GM12865 (cell line): ENCODE measurements at regions not wholly inside any gene's neighbourhood (a gene's known extent, or its start where the extent isn't known, plus 50 kb on each side); places are given as distances from the start of the nearest gene placed in this dataset.

Experiments used
- DNase-seq: peaks from one replicate; pipeline ENCODE4 v3.0.0; 2010; ENCODE audit warnings: low read depth
- H3K4me3 ChIP-seq: 2 replicates; pipeline ENCODE4 v1.5.1; 2011; ENCODE audit warnings: mild to moderate bottlenecking, low read depth, low read length, control low read depth
- TF ChIP-seq, protein P1 (sequence below): IDR thresholded peaks from 2 replicates; pipeline ENCODE4 v1.5.1; 2011; ENCODE audit warnings: low read length, control low read depth, low read depth, inconsistent platforms; ENCODE audit not compliant: insufficient read depth; ENCODE audit errors: missing control alignments

DNA sequence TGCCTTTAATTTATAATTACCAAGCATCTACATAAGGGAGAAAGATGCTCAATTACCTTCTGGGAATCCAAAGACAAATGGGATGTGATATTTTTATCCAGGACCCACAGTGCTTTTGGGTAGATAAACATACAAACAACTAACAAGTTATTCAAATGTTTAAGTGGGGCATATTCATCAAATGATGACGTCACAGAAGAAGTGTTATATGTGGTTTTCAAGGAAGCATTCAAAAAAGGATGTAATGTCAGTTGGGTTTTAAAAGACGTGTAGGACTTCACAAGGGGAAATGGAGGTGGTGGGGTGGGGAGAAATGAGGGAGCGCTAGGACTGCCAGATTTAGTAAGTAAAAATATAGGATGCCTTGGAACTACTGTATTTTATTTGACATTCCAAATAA is 915.9 kb downstream of the KCNA4 start:
- no peak for DNase-seq
- no peak overlapping the region for H3K4me3 ChIP-seq
- TF ChIP-seq, protein P1, sequence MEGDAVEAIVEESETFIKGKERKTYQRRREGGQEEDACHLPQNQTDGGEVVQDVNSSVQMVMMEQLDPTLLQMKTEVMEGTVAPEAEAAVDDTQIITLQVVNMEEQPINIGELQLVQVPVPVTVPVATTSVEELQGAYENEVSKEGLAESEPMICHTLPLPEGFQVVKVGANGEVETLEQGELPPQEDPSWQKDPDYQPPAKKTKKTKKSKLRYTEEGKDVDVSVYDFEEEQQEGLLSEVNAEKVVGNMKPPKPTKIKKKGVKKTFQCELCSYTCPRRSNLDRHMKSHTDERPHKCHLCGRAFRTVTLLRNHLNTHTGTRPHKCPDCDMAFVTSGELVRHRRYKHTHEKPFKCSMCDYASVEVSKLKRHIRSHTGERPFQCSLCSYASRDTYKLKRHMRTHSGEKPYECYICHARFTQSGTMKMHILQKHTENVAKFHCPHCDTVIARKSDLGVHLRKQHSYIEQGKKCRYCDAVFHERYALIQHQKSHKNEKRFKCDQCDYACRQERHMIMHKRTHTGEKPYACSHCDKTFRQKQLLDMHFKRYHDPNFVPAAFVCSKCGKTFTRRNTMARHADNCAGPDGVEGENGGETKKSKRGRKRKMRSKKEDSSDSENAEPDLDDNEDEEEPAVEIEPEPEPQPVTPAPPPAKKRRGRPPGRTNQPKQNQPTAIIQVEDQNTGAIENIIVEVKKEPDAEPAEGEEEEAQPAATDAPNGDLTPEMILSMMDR: no peak

DNA sequence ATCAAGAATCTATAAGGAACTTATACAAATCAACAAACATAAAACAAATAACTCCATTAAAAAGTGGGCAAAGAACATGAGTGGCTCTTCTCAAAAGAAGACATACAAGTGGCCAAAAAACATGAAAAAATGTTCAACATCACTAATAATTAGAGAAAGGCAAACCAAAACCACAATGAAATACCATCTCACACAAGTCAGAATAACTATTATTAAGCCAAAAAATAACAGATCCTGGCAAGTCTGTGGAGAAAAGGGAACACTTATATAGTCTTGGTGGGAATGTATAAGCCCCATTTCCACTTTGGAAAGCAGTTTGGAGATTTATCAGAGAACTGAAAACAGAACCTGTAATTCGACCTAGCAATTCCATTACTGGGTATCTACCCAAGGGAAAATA is 921.0 kb downstream of the KCNA4 start:
- no peak overlapping the region for H3K4me3 ChIP-seq
- TF ChIP-seq, protein P1: no peak
- DNase-seq: no peak

DNA sequence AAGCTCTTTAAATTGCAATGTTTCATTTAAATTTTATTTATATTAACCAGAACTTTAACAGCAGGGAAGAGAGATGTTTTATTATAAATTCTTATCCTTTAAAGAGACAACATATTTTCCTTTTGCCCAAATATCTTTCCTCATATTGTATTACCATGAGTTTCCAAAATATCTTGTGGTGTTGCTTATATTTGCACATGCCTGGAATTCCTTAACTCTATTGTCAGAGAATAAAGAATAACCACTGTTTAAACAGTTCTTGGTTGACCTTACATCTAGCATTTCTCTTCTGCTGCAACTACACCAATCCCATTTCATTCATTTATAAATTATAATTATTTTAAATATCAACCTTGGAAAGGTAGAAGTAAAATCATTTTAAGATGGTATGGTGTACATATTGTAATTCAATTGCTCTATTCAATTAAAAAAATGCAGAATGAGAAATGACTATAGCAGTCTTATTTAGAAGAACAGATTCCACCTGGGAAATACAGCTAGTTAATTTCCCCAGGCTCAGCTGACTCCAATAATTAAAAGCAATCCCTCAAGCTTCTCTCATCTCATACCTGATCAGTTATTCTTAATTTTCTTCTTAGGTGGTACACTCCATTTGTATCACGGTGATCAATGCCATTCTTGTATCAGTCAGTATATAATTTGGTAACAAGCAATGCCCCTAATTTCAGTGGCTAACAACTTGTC is 923.3 kb downstream of the KCNA4 start:
- no peak overlapping the region for H3K4me3 ChIP-seq
- DNase-seq: no peak
- TF ChIP-seq, protein P1: no peak

DNA sequence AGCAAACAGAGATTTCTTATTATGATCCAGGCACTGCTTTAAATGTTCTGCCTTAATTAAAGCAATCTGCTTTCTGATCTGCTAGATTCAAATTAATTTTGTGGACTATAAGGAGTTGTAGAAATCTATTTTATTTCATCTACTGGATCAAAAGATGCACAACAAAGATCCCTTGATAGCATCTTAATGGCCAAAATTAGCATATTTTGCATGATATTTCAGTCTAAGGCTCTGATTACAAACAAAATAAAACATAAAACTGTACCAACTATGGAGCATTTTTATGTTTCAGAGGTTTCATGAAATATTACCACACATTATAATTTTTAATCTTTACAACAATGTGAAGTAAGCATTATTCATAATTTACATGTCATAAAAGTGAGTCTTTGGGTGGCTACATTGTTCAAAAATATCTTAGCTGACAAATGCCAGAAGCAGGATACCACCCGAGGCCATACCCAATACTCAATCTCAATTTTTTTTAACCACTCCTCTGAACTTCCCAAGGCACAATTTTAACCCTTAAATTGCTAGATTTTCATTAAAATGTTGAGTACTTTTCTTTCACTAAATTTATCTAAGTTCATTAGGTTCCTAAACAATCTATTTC is 929.5 kb downstream of the KCNA4 start:
- DNase-seq: no peak
- TF ChIP-seq, protein P1: no peak
- no peak overlapping the region for H3K4me3 ChIP-seq

DNA sequence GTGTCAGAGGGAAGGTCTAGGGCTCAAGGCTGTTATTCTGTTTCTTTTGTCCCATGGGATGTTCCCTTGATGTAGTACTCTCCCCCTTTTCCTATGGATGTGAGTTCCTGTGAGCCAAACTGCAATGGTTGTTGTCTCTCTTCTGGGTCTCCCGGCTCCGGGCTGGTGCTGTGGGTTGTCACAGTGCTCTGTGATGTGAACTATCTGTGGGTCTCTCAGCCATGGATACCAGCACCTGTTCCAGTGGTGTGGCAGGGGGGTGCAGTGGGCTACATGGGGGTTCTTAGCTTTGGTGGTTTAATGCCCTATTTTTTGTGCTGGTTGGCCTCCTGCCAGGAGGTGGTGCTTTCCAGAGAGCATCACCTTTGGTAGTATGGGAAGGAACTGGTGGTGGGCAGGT is 941.1 kb downstream of the KCNA4 start:
- H3K4me3 ChIP-seq: no peak overlapping the region
- TF ChIP-seq, protein P1: no peak
- DNase-seq: no peak

DNA sequence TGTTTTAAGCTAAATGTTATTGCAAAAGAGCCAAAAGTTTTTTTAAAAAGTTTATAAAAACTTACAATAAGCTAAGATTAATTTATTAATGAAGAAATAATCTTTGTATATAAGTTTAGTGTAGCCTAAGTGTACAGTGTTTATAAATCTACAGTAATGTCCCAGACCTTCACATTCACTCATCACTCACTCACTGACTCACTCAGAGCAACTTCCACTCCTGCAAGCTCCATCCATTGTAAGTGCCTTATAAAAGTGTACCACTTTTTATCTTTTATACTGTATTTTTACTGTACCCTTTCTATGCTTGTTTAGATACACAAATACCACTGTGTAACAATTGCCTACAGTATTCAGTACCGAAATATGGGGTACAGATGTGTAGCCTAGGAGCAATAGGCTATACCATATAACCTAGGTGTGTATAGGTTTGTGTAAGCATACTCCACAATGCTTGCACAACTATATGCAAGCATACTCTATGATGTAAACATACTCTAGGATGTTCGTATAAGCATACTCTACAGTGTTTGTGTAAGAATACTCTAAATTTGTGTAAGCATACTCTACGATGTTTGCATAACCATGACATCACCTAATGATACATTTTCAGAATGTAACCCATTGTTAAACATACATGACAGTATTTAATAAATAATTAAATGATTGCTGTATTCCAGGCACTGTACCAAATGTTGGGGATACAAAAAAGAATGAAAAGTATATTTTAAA is 953.0 kb downstream of the KCNA4 start:
- no peak overlapping the region for H3K4me3 ChIP-seq

More for the DNA sequence above, 953.0 kb downstream of the KCNA4 start:
- DNase-seq: no peak
- TF ChIP-seq, protein P1: no peak
